OCI-LY7 (cell line): ENCODE measurements at regions not wholly inside any gene's neighbourhood (a gene's known extent, or its start where the extent isn't known, plus 50 kb on each side); places are given as distances from the start of the nearest gene placed in this dataset.

Experiments used
- BruUV-seq: library from RNA; stranded (reverse); fragments of 400-500 nt; replicated peaks from 2 replicates; lab custom pipeline; 2021; lab: Mats Ljungman, UMichigan
- CTCF ChIA-PET: fragments of 300-600 bp; sonication (Branson Sonifier 250); formaldehyde crosslinking; loops from one replicate; lab custom pipeline; 2022; ENCODE audit warnings: antibody characterized with exemption; ENCODE audit not compliant: unreplicated experiment; lab: Charles Lee
- POLR2A ChIA-PET: fragments of 300-600 bp; sonication (Branson Sonifier 250); formaldehyde crosslinking; loops from one replicate; lab custom pipeline; 2022; ENCODE audit warnings: antibody characterized with exemption; lab: Charles Lee
- DNase-seq: peaks from one replicate; pipeline ENCODE4 v3.0.0-alpha.2; 2015; ENCODE audit warnings: low spot score
- H2AFZ ChIP-seq: fragments of 200-600 bp; sonication (generic), shearing (Covaris generic); 2 replicates; pipeline ENCODE4 v1.6.1; 2014; ENCODE audit warnings: mild to moderate bottlenecking, antibody characterized with exemption, low read length, moderate library complexity
- H3K27ac ChIP-seq: fragments of 200-600 bp; sonication (generic); 2 replicates; pipeline ENCODE4 v1.5.1; 2014; ENCODE audit warnings: mixed run types, low read depth, mild to moderate bottlenecking, moderate library complexity, low read length, inconsistent platforms; ENCODE audit not compliant: poor library complexity, severe bottlenecking
- H3K36me3 ChIP-seq: fragments of 200-600 bp; sonication (generic); 2 replicates; pipeline ENCODE4 v1.6.1; 2014; ENCODE audit warnings: mild to moderate bottlenecking, antibody characterized with exemption, low read length, moderate library complexity, mixed read lengths; ENCODE audit not compliant: insufficient read depth
- H3K4me1 ChIP-seq: fragments of 200-600 bp; sonication (generic); 2 replicates; pipeline ENCODE4 v1.5.1; 2014; ENCODE audit warnings: mild to moderate bottlenecking, low read length; ENCODE audit not compliant: insufficient read depth, poor library complexity, severe bottlenecking
- H3K4me2 ChIP-seq: fragments of 200-600 bp; sonication (generic); 2 replicates; pipeline ENCODE4 v1.6.1; 2014; ENCODE audit warnings: mild to moderate bottlenecking, low read length
- H3K4me3 ChIP-seq: fragments of 200-600 bp; sonication (generic); 2 replicates; pipeline ENCODE4 v1.5.1; 2014; ENCODE audit warnings: mild to moderate bottlenecking, low read depth, low read length; ENCODE audit not compliant: poor library complexity, severe bottlenecking
- H3K79me2 ChIP-seq: fragments of 200-600 bp; sonication (generic); 2 replicates; pipeline ENCODE4 v1.6.1; 2016; ENCODE audit warnings: low read depth, mild to moderate bottlenecking, low read length, moderate library complexity, mixed read lengths; ENCODE audit not compliant: insufficient read depth
- H3K9me2 ChIP-seq: fragments of 200-600 bp; sonication (generic); 2 replicates; pipeline ENCODE4 v1.6.1; 2016; ENCODE audit warnings: mild to moderate bottlenecking, low read length, mixed read lengths; ENCODE audit not compliant: insufficient read depth
- H3K9me3 ChIP-seq: fragments of 200-600 bp; sonication (generic); 2 replicates; pipeline ENCODE4 v1.6.1; 2014; ENCODE audit warnings: mild to moderate bottlenecking, mixed run types, low read length, mixed read lengths
- H4K20me1 ChIP-seq: fragments of 200-600 bp; sonication (generic); 2 replicates; pipeline ENCODE4 v1.6.1; 2014; ENCODE audit warnings: mild to moderate bottlenecking, antibody characterized with exemption, low read length, moderate library complexity, mixed read lengths; ENCODE audit not compliant: insufficient read depth
- CTCF ChIP-seq: fragments of 200-600 bp; sonication (generic); conservative IDR thresholded peaks from 2 replicates; pipeline ENCODE4 v1.5.1; 2014; ENCODE audit warnings: mild to moderate bottlenecking, antibody characterized with exemption, low read length, moderate library complexity, mixed read lengths
- EZH2phosphoT487 ChIP-seq: fragments of 200-600 bp; sonication (generic); IDR thresholded peaks from 2 replicates; pipeline ENCODE4 v1.6.1; 2018; ENCODE audit warnings: low read depth, borderline replicate concordance, mild to moderate bottlenecking, mixed run types, antibody characterized with exemption, low read length, moderate library complexity, mixed read lengths
- intact Hi-C: fragments of 100-400 bp; cut with micrococcal nuclease; formaldehyde crosslinking; loops from one replicate; pipeline ENCODE4 v1.10.0; 2022; ENCODE audit not compliant: unreplicated experiment

DNA sequence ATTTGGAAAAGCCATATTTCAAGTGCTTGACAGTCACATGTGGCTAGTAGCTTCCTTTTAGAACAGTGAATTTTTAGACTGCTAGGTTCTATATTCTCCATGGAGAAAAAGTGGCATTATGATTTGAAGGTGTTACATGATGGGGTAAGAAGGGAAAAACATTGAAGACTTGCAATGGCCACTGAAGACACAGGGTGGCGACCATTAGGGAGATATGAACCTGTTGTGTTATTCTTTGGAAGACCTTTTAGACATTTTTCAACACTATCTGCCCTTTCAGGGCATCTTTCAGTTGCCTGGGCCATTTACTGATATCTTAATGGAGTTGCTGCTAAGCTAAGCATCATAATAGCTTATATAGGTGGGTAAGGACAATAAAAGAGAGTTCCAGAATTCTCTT is 1387.2 kb downstream of the SUCLG1 start:
- no peak for TF ChIP-seq CTCF
- TF ChIP-seq EZH2phosphoT487, result no peak
- intact Hi-C loops, result no loop called here
- H3K9me2 ChIP-seq, result no peaks in the 10 kb centered on the region
- no peak overlapping the region for H2AFZ ChIP-seq
- no TSS peak for BruUV-seq
- no peaks in the 10 kb centered on the region for H4K20me1 ChIP-seq
- H3K4me3 ChIP-seq, result no peak overlapping the region
- ChIA-PET POLR2A (no interaction called here), CTCF (interaction anchor here (0.5 kb wide), 1 partner anchor 50 kb away, joined by 5 read pairs; no protein-coding TSS in a partner anchor)
- H3K36me3 ChIP-seq, result no peaks in the 10 kb centered on the region
- no peak overlapping the region for H3K4me2 ChIP-seq
- H3K4me1 ChIP-seq, result no peaks in the 10 kb centered on the region
- H3K79me2 ChIP-seq, result no peaks in the 10 kb centered on the region
- H3K27ac ChIP-seq, result no peak overlapping the region
- H3K9me3 ChIP-seq, result no peaks in the 10 kb centered on the region
- DNase-seq, result no peak

DNA sequence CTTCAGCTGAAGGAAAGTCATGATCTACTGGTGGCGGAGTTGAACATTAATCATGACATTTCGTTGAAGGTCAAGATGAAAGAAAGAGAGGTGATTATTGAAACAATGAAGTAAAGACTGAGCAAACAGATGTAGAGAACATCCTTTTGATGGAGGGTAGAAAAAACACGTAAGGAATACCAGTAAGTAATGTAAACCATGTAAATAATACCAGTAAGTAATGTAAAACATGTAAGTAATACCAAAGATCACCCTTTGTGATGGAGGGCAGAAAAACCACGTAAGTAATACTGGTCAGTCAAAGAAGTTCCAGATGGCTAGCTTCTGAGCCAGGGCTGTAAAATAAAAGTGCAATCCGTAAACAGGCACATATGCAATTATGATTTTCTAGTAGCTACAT is 1387.7 kb downstream of the SUCLG1 start:
- POLR2A ChIA-PET, result no interaction called here
- no peaks in the 10 kb centered on the region for H3K9me3 ChIP-seq
- no peak overlapping the region for H2AFZ ChIP-seq
- H3K4me2 ChIP-seq, result no peak overlapping the region
- CTCF ChIA-PET, result no interaction called here
- no peaks in the 10 kb centered on the region for H3K4me1 ChIP-seq
- intact Hi-C loops, result no loop called here
- BruUV-seq, result no TSS peak
- H3K27ac ChIP-seq, result no peak overlapping the region
- DNase-seq, result no peak
- no peaks in the 10 kb centered on the region for H4K20me1 ChIP-seq
- no peak overlapping the region for H3K4me3 ChIP-seq
- no peaks in the 10 kb centered on the region for H3K79me2 ChIP-seq
- TF ChIP-seq CTCF, result no peak
- TF ChIP-seq EZH2phosphoT487, result no peak
- no peaks in the 10 kb centered on the region for H3K9me2 ChIP-seq
- H3K36me3 ChIP-seq, result no peaks in the 10 kb centered on the region

- H4K20me1 ChIP-seq, result no peaks in the 10 kb centered on the region
- no peak for TF ChIP-seq CTCF
- TF ChIP-seq EZH2phosphoT487, result no peak
- H3K36me3 ChIP-seq, result no peaks in the 10 kb centered on the region
- H3K79me2 ChIP-seq, result no peaks in the 10 kb centered on the region
- no TSS peak for BruUV-seq
- H3K27ac ChIP-seq, result no peak overlapping the region
- DNase-seq, result no peak
- H3K4me1 ChIP-seq, result no peaks in the 10 kb centered on the region
- H3K4me3 ChIP-seq, result no peak overlapping the region
- intact Hi-C loops, result no loop called here
- H3K9me2 ChIP-seq, result no peaks in the 10 kb centered on the region
- ChIA-PET CTCF (no interaction called here), POLR2A (interaction anchor here (0.6 kb wide), 1 partner anchor 143 kb away, joined by 3 read pairs; no protein-coding TSS in a partner anchor)
- no peak overlapping the region for H3K4me2 ChIP-seq
- no peaks in the 10 kb centered on the region for H3K9me3 ChIP-seq
- H2AFZ ChIP-seq, result no peak overlapping the region
These were observed 1389.4 kb downstream of the SUCLG1 start for GRCh38 chr2:83069724-83070123.
